ENCODE measurements at regions not wholly inside any gene's neighbourhood (a gene's known extent, or its start where the extent isn't known, plus 50 kb on each side); places are given as distances from the start of the nearest gene placed in this dataset.

GRCh38 chr4:52243367-52243766 lies 192.3 kb downstream of the SPATA18 start:
- no peak for DNase-seq (ENCODE audit: low spot score)
- in situ Hi-C loops (cut with MboI; ENCODE audit: low sequenced_read_pairs, unreplicated experiment): no loop called here
- no peak for TF ChIP-seq CTCF (IDR thresholded peaks at IDR 0.05; ENCODE audit: borderline replicate concordance, control extremely low read depth, extremely low read depth, insufficient read depth, missing control alignments)

GRCh38 chr4:52244103-52244775 lies 193.1 kb downstream of the SPATA18 start:
- TF ChIP-seq CTCF (IDR thresholded peaks at IDR 0.05; ENCODE audit: borderline replicate concordance, control extremely low read depth, extremely low read depth, insufficient read depth, missing control alignments): no peak
- no peak for DNase-seq (ENCODE audit: low spot score)
- in situ Hi-C loops (cut with MboI; ENCODE audit: low sequenced_read_pairs, unreplicated experiment): no loop called here

GRCh38 chr4:52244848-52245247 lies 193.7 kb downstream of the SPATA18 start:
- TF ChIP-seq CTCF (IDR thresholded peaks at IDR 0.05; ENCODE audit: borderline replicate concordance, control extremely low read depth, extremely low read depth, insufficient read depth, missing control alignments): no peak
- in situ Hi-C loops (cut with MboI; ENCODE audit: low sequenced_read_pairs, unreplicated experiment): no loop called here
- DNase-seq (ENCODE audit: low spot score): no peak

- in situ Hi-C loops (cut with MboI; ENCODE audit: low sequenced_read_pairs, unreplicated experiment): no loop called here
- no peak for DNase-seq (ENCODE audit: low spot score)
- TF ChIP-seq CTCF (IDR thresholded peaks at IDR 0.05; ENCODE audit: borderline replicate concordance, control extremely low read depth, extremely low read depth, insufficient read depth, missing control alignments): no peak
Measured at GRCh38 chr4:52246827-52247226, 195.7 kb downstream of the SPATA18 start.

GRCh38 chr4:52247941-52248340 lies 196.8 kb downstream of the SPATA18 start:
- in situ Hi-C loops (cut with MboI; ENCODE audit: low sequenced_read_pairs, unreplicated experiment): no loop called here
- no peak for TF ChIP-seq CTCF (IDR thresholded peaks at IDR 0.05; ENCODE audit: borderline replicate concordance, control extremely low read depth, extremely low read depth, insufficient read depth, missing control alignments)
- no peak for DNase-seq (ENCODE audit: low spot score)

GRCh38 chr4:52248820-52249219 lies 197.7 kb downstream of the SPATA18 start:
- in situ Hi-C loops (cut with MboI; ENCODE audit: low sequenced_read_pairs, unreplicated experiment): no loop called here
- DNase-seq (ENCODE audit: low spot score): no peak
- TF ChIP-seq CTCF (IDR thresholded peaks at IDR 0.05; ENCODE audit: borderline replicate concordance, control extremely low read depth, extremely low read depth, insufficient read depth, missing control alignments): no peak

Measured in GM13976 (cell line).